Fibroblast of lung (primary cell): ENCODE measurements at regions not wholly inside any gene's neighbourhood (a gene's known extent, or its start where the extent isn't known, plus 50 kb on each side); places are given as distances from the start of the nearest gene placed in this dataset.

Experiments
- DNase-seq, 2 donors: peaks; one replicate each; pipeline versions ENCODE4 v3.0.0 to v3.0.0-alpha.2; 2010; ENCODE audit warnings: low read depth in 2 of 2
- H2AFZ ChIP-seq: 2 replicates; pipeline ENCODE4 v1.5.1; 2012; ENCODE audit warnings: low read length, control low read depth, inconsistent platforms
- H3K27ac ChIP-seq: 2 replicates; pipeline ENCODE4 v1.5.1; 2011; ENCODE audit warnings: low read length, control low read depth; ENCODE audit not compliant: insufficient read depth
- H3K27me3 ChIP-seq: 2 replicates; pipeline ENCODE4 v1.5.1; 2011; ENCODE audit warnings: mild to moderate bottlenecking, low read length; ENCODE audit not compliant: control insufficient read depth, insufficient read depth
- H3K36me3 ChIP-seq: 2 replicates; pipeline ENCODE4 v1.5.1; 2011; ENCODE audit warnings: low read length; ENCODE audit not compliant: control insufficient read depth, insufficient read depth
- H3K4me1 ChIP-seq: 2 replicates; pipeline ENCODE4 v1.5.1; 2011; ENCODE audit warnings: low read length; ENCODE audit not compliant: control insufficient read depth, insufficient read depth; ENCODE audit errors: extremely low read depth
- H3K4me2 ChIP-seq: 2 replicates; pipeline ENCODE4 v1.5.1; 2011; ENCODE audit warnings: low read length, control low read depth; ENCODE audit not compliant: insufficient read depth; ENCODE audit errors: extremely low read depth
- H3K4me3 ChIP-seq, 4 experiments: fragments of 200-600 bp in 1 of 4; sonication (generic) in 1 of 4; replicated peaks in 1 of 4; 2 replicates each; pipeline ENCODE4 v1.5.1; 2011 to 2016; ENCODE audit warnings: low read length in 4 of 4, low read depth in 3 of 4, mild to moderate bottlenecking in 3 of 4, control low read depth in 2 of 4, inconsistent platforms in 1 of 4, mixed read lengths in 1 of 4; ENCODE audit not compliant: insufficient read depth in 1 of 4; ENCODE audit errors: control extremely low read depth in 1 of 4
- H3K79me2 ChIP-seq: 2 replicates; pipeline ENCODE4 v1.5.1; 2012; ENCODE audit warnings: mild to moderate bottlenecking, low read length, inconsistent platforms; ENCODE audit not compliant: control insufficient read depth, insufficient read depth
- H3K9ac ChIP-seq: 2 replicates; pipeline ENCODE4 v1.5.1; 2011; ENCODE audit warnings: mild to moderate bottlenecking, low read length, control low read depth; ENCODE audit not compliant: insufficient read depth
- H3K9me3 ChIP-seq: 2 replicates; pipeline ENCODE4 v1.5.1; 2012; ENCODE audit warnings: low read depth, low read length; ENCODE audit not compliant: control insufficient read depth, insufficient read depth
- H4K20me1 ChIP-seq: 2 replicates; pipeline ENCODE4 v1.5.1; 2011; ENCODE audit warnings: low read length; ENCODE audit not compliant: control insufficient read depth, insufficient read depth; ENCODE audit errors: extremely low read depth
- EZH2 ChIP-seq: IDR thresholded peaks from 2 replicates; pipeline ENCODE4 v1.5.1; 2012; ENCODE audit warnings: low read length, control low read depth, mild to moderate bottlenecking; ENCODE audit errors: missing control alignments
- TF ChIP-seq, protein P1 (sequence below), 2 donors: IDR thresholded peaks in 1 of 2; conservative IDR thresholded peaks in 1 of 2; 1 replicate in 1 of 2; 2 replicates in 1 of 2; pipeline ENCODE4 v1.5.1; 2011 to 2012; ENCODE audit warnings: low read length in 2 of 2, control low read depth in 1 of 2, inconsistent platforms in 1 of 2, low read depth in 1 of 2, mild to moderate bottlenecking in 1 of 2

DNA sequence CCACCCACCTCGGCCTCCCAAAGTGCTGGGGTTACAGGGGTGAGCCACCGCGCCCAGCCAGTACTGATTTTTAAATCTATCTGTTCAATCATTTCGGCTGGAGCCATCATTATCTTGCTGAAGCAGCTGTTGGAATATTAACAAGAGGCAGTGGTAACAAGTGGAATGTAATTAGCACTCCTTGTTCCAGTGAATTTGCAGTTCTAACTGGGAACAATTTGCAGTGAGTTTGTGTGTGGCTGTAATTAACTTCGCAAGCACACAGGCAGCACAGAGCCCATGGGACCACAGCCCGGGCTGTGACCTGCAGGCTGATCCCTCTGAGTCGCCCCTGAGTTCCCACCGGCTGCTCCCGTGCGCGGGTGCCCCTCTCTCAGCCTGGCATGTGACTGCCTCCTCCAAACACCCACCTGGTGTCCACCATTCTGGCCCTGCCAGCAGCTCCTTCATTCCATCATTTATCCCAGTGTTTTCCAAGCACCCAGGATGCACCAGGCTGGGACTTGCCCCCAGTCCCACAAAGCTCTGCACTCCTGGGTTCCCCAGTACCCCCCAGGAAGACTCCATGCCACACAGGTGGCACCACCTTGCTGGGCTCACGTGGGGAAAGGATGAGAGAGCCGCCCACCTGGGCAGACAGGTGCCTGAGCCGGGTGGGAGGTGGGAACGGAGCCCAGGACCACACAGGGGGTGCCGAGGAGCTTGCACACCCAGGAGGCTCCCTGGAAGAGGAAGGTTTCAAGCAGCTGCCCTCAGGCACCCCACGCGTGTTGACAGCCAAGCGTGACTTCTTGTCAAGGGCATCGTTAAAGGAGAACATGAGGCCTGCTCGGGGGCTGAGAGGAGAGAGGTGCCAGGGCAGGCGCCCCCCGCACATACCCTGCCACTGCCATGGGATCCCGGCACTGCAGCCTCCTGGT is 75.2 kb downstream of the YTHDF1 start:
- H3K9ac ChIP-seq, result no peak overlapping the region
- TF ChIP-seq, protein P1, sequence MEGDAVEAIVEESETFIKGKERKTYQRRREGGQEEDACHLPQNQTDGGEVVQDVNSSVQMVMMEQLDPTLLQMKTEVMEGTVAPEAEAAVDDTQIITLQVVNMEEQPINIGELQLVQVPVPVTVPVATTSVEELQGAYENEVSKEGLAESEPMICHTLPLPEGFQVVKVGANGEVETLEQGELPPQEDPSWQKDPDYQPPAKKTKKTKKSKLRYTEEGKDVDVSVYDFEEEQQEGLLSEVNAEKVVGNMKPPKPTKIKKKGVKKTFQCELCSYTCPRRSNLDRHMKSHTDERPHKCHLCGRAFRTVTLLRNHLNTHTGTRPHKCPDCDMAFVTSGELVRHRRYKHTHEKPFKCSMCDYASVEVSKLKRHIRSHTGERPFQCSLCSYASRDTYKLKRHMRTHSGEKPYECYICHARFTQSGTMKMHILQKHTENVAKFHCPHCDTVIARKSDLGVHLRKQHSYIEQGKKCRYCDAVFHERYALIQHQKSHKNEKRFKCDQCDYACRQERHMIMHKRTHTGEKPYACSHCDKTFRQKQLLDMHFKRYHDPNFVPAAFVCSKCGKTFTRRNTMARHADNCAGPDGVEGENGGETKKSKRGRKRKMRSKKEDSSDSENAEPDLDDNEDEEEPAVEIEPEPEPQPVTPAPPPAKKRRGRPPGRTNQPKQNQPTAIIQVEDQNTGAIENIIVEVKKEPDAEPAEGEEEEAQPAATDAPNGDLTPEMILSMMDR (conservative IDR thresholded peaks at IDR 0.05 in 1 of 2, IDR thresholded peaks at IDR 0.05 in 1 of 2; ENCODE audit: low read depth in 1 of 2, low read length in 2 of 2), result no peak
- TF ChIP-seq EZH2, result no peak
- no peak overlapping the region for H3K4me2 ChIP-seq
- H2AFZ ChIP-seq, result no peak overlapping the region
- DNase-seq, result no peak
- H3K4me3 ChIP-seq, result no peak overlapping the region
- H3K27me3 ChIP-seq, result no peaks in the 10 kb centered on the region
- H3K36me3 ChIP-seq, result no peaks in the 10 kb centered on the region
- H3K4me1 ChIP-seq, result no peaks in the 10 kb centered on the region
- H3K27ac ChIP-seq, result no peak overlapping the region
- H4K20me1 ChIP-seq, result no peaks in the 10 kb centered on the region
- H3K9me3 ChIP-seq, result no peaks in the 10 kb centered on the region
- no peaks in the 10 kb centered on the region for H3K79me2 ChIP-seq

DNA sequence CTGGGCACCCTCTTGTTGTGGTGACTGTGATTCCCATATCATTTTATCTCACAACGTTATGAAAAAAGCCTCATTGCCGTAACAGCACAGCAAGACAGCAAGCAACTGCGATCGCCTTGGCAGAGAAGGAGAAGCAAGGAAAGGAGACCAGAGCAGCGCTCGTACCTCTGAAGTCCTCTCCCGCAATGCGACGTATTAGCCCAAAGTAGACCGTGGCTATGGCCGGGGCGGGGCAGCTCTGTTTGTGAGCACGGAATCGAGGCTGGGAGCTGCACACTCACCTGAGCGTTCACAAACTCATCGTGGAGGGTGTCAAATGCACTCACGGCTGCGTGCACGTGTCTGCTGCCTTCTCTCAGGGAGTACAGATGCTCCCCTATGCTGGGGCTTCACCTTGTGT is 76.1 kb downstream of the YTHDF1 start:
- Histone ChIP-seq H3K27ac (no peak overlapping the region), H3K4me2 (no peak overlapping the region), H3K4me1 (no peaks in the 10 kb centered on the region), H3K27me3 (no peaks in the 10 kb centered on the region), H2AFZ (no peak overlapping the region), H3K79me2 (no peaks in the 10 kb centered on the region), H3K36me3 (no peaks in the 10 kb centered on the region), H3K9ac (no peak overlapping the region), H3K9me3 (no peaks in the 10 kb centered on the region), H3K4me3 (no peak overlapping the region), H4K20me1 (no peaks in the 10 kb centered on the region)
- TF ChIP-seq, protein P1 (conservative IDR thresholded peaks at IDR 0.05 in 1 of 2, IDR thresholded peaks at IDR 0.05 in 1 of 2; ENCODE audit: low read depth in 1 of 2, low read length in 2 of 2), result no peak
- no peak for TF ChIP-seq EZH2
- DNase-seq, result no peak

GRCh38 chr20:63139356-63139755 is 76.6 kb downstream of the YTHDF1 start:
- Histone ChIP-seq H3K27ac (no peak overlapping the region), H3K4me2 (no peak overlapping the region), H3K9ac (no peak overlapping the region), H3K79me2 (no peaks in the 10 kb centered on the region), H3K36me3 (no peaks in the 10 kb centered on the region), H4K20me1 (no peaks in the 10 kb centered on the region), H2AFZ (no peak overlapping the region), H3K4me1 (no peaks in the 10 kb centered on the region), H3K4me3 (no peak overlapping the region), H3K27me3 (no peaks in the 10 kb centered on the region), H3K9me3 (no peaks in the 10 kb centered on the region)
- TF ChIP-seq EZH2, result no peak
- TF ChIP-seq, protein P1 (conservative IDR thresholded peaks at IDR 0.05 in 1 of 2, IDR thresholded peaks at IDR 0.05 in 1 of 2; ENCODE audit: low read depth in 1 of 2, low read length in 2 of 2), result no peak
- no peak for DNase-seq
